Neural progenitor cell (in vitro differentiated cells): ENCODE measurements at regions not wholly inside any gene's neighbourhood (a gene's known extent, or its start where the extent isn't known, plus 50 kb on each side); places are given as distances from the start of the nearest gene placed in this dataset.

ENCODE experiments used
- DNase-seq: peaks from one replicate; pipeline ENCODE4 v3.0.0-alpha.2; 2016; ENCODE audit warnings: low spot score
- H2AFZ ChIP-seq: fragments of 200-600 bp; sonication (generic); replicated peaks from 2 replicates; pipeline ENCODE4 v1.6.1; 2016; ENCODE audit warnings: antibody characterized with exemption
- H3F3A ChIP-seq: fragments of 200-600 bp; sonication (generic); 2 replicates; pipeline ENCODE4 v1.6.1; 2016; ENCODE audit warnings: antibody characterized with exemption, low read depth
- H3K27ac ChIP-seq: fragments of 200-600 bp; sonication (generic); 2 replicates; pipeline ENCODE4 v1.5.1; 2016; ENCODE audit warnings: mild to moderate bottlenecking
- H3K27me3 ChIP-seq: fragments of 200-600 bp; sonication (generic); 2 replicates; pipeline ENCODE4 v1.6.1; 2016; ENCODE audit warnings: mild to moderate bottlenecking, moderate library complexity
- H3K36me3 ChIP-seq: fragments of 200-600 bp; sonication (generic); 2 replicates; pipeline ENCODE4 v1.5.1; 2016
- H3K4me1 ChIP-seq: fragments of 200-600 bp; sonication (generic); 2 replicates; pipeline ENCODE4 v1.6.1; 2016; ENCODE audit warnings: mixed run types
- H3K4me2 ChIP-seq: fragments of 200-600 bp; sonication (generic); 2 replicates; pipeline ENCODE4 v1.6.1; 2016
- H3K4me3 ChIP-seq: fragments of 200-600 bp; sonication (generic); 2 replicates; pipeline ENCODE4 v1.5.1; 2016
- H3K79me2 ChIP-seq: fragments of 200-600 bp; sonication (generic); 2 replicates; pipeline ENCODE4 v1.6.1; 2016; ENCODE audit warnings: low read depth
- H3K9ac ChIP-seq: fragments of 200-600 bp; sonication (generic); 2 replicates; pipeline ENCODE4 v1.6.1; 2016
- H3K9me3 ChIP-seq: fragments of 200-600 bp; sonication (generic); 2 replicates; pipeline ENCODE4 v1.5.1; 2016; ENCODE audit warnings: low read depth
- H4K20me1 ChIP-seq: fragments of 200-600 bp; sonication (generic); 2 replicates; pipeline ENCODE4 v1.6.1; 2016; ENCODE audit warnings: low read depth
- H3K27ac Mint-ChIP-seq: 3 replicates; pipeline ENCODE4 v1.8.0; 2021; ENCODE audit warnings: mixed read lengths
- H3K27me3 Mint-ChIP-seq: 2 replicates; pipeline ENCODE4 v1.8.0; 2022; ENCODE audit warnings: low read depth, mild to moderate bottlenecking, inconsistent platforms, moderate library complexity, mixed read lengths; ENCODE audit not compliant: insufficient read depth
- H3K36me3 Mint-ChIP-seq: 3 replicates; pipeline ENCODE4 v1.8.0; 2021; ENCODE audit warnings: mixed read lengths
- H3K4me1 Mint-ChIP-seq: 3 replicates; pipeline ENCODE4 v1.8.0; 2021; ENCODE audit warnings: mixed read lengths
- H3K4me3 Mint-ChIP-seq: 3 replicates; pipeline ENCODE4 v1.8.0; 2021; ENCODE audit warnings: mild to moderate bottlenecking, moderate library complexity, mixed read lengths
- H3K9me3 Mint-ChIP-seq: 3 replicates; pipeline ENCODE4 v1.8.0; 2020; ENCODE audit warnings: mixed read lengths
- CTCF ChIP-seq: fragments of 200-600 bp; sonication (generic); IDR thresholded peaks from 2 replicates; pipeline ENCODE4 v1.5.1; 2017; ENCODE audit warnings: antibody characterized with exemption, mild to moderate bottlenecking
- EZH2 ChIP-seq: fragments of 200-600 bp; sonication (generic); IDR thresholded peaks from 2 replicates; pipeline ENCODE4 v1.6.1; 2017; ENCODE audit warnings: antibody characterized with exemption, mild to moderate bottlenecking, moderate library complexity
- EZH2phosphoT487 ChIP-seq: fragments of 200-600 bp; sonication (generic); IDR thresholded peaks from 2 replicates; pipeline ENCODE4 v1.6.1; 2017; ENCODE audit warnings: antibody characterized with exemption

GRCh38 chr4:60737858-60738257, 462.3 kb upstream of the ADGRL3 start:
- Histone ChIP-seq H3K79me2 (no peaks in the 10 kb centered on the region), H3K9me3 (no peaks in the 10 kb centered on the region), H3K9ac (no peak overlapping the region), H3F3A (no peaks in the 10 kb centered on the region), H3K4me2 (no peak overlapping the region), H3K4me1 (no peaks in the 10 kb centered on the region), H3K27me3 (no peaks in the 10 kb centered on the region), H4K20me1 (no peaks in the 10 kb centered on the region), H2AFZ (no peak overlapping the region), H3K4me3 (no peak overlapping the region), H3K36me3 (no peaks in the 10 kb centered on the region), H3K27ac (no peak overlapping the region)
- no peak overlapping the region for H3K4me3 Mint-ChIP-seq
- TF ChIP-seq EZH2phosphoT487 (no peak), CTCF (no peak), EZH2 (no peak)
- peaks cover 20% of the 10 kb centered on the region for H3K9me3 Mint-ChIP-seq
- H3K4me1 Mint-ChIP-seq = peaks cover 9% of the 10 kb centered on the region
- H3K36me3 Mint-ChIP-seq = no peaks in the 10 kb centered on the region
- no peak for DNase-seq
- no peaks in the 10 kb centered on the region for H3K27me3 Mint-ChIP-seq
- H3K27ac Mint-ChIP-seq = no peak overlapping the region

GRCh38 chr4:60743654-60744053, 456.5 kb upstream of the ADGRL3 start:
- Histone ChIP-seq H2AFZ (peak overlapping the region; percentile 37), H3F3A (no peaks in the 10 kb centered on the region), H3K9ac (no peak overlapping the region), H3K79me2 (no peaks in the 10 kb centered on the region), H3K27me3 (no peaks in the 10 kb centered on the region), H3K9me3 (no peaks in the 10 kb centered on the region), H3K27ac (no peak overlapping the region), H3K4me1 (no peaks in the 10 kb centered on the region), H4K20me1 (no peaks in the 10 kb centered on the region), H3K4me3 (no peak overlapping the region), H3K36me3 (no peaks in the 10 kb centered on the region), H3K4me2 (no peak overlapping the region)
- H3K4me1 Mint-ChIP-seq = peaks cover 24% of the 10 kb centered on the region
- peaks cover under 1% of the 10 kb centered on the region for H3K9me3 Mint-ChIP-seq
- peak overlapping the region; percentile 11 for H3K27ac Mint-ChIP-seq
- TF ChIP-seq CTCF (no peak), EZH2 (no peak), EZH2phosphoT487 (no peak)
- no peaks in the 10 kb centered on the region for H3K27me3 Mint-ChIP-seq
- H3K4me3 Mint-ChIP-seq = no peak overlapping the region
- no peaks in the 10 kb centered on the region for H3K36me3 Mint-ChIP-seq
- DNase-seq = no peak

- peaks cover 24% of the 10 kb centered on the region for H3K4me1 Mint-ChIP-seq
- H3K27ac Mint-ChIP-seq = no peak overlapping the region
- no peaks in the 10 kb centered on the region for H3K36me3 Mint-ChIP-seq
- Histone ChIP-seq H2AFZ (peak overlapping the region; percentile 37), H3F3A (no peaks in the 10 kb centered on the region), H3K79me2 (no peaks in the 10 kb centered on the region), H4K20me1 (no peaks in the 10 kb centered on the region), H3K4me1 (no peaks in the 10 kb centered on the region), H3K9ac (no peak overlapping the region), H3K27me3 (no peaks in the 10 kb centered on the region), H3K4me3 (no peak overlapping the region), H3K4me2 (no peak overlapping the region), H3K27ac (no peak overlapping the region), H3K9me3 (no peaks in the 10 kb centered on the region), H3K36me3 (no peaks in the 10 kb centered on the region)
- TF ChIP-seq EZH2 (no peak), CTCF (peak; percentile 34), EZH2phosphoT487 (no peak)
- peak; percentile 29 for DNase-seq
- no peaks in the 10 kb centered on the region for H3K27me3 Mint-ChIP-seq
- no peaks in the 10 kb centered on the region for H3K9me3 Mint-ChIP-seq
- no peak overlapping the region for H3K4me3 Mint-ChIP-seq
These were observed 455.4 kb upstream of the ADGRL3 start for GRCh38 chr4:60744767-60745166.
